ENCODE measurements at regions not wholly inside any gene's neighbourhood (a gene's known extent, or its start where the extent isn't known, plus 50 kb on each side); places are given as distances from the start of the nearest gene placed in this dataset.
"Not testable (repeated sequence)": the region's sequence is repeated elsewhere in the genome, so short reads cannot be mapped to it uniquely, and the experiment has no call there.

DNA sequence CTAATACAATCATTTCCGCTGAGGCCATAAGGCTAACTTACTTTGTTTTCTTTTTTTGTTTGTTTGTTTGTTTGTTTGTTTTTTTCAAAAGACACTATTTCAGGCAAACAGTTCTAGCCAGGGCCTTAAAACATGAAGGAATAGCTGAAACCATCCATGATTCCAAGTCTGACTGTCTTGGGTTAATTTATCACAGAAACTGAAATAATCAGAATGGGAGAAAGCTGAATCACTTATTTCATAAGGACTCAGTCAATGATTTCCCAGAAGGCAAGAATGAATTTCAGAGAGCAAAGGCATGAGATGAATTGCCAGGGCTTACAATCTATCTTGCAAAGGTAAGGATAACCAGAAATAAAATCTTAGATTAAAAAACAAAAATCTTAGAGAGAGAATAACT is 1315.1 kb downstream of the SUCLG1 start:
- no peak for DNase-seq (ENCODE audit: low spot score)

DNA sequence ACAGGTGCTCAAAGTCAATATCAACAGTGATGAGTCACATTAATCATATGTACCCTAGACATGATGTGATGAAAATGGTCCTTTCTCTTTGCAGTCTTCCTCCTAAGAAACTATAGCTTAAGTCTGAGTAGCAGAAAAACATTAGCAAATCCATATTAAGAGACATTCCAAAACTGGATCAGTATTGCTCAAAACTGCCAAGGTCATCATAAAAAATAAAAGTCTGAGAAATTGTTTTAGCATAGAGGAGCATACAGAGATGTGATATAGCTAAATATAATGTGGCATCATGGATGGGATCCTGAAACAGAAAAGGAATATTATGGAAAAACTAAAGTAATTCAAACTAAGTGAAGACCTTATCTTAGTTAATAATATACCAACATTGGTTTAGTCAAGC is 1316.1 kb downstream of the SUCLG1 start:
- no peak for DNase-seq (ENCODE audit: low spot score)

DNA sequence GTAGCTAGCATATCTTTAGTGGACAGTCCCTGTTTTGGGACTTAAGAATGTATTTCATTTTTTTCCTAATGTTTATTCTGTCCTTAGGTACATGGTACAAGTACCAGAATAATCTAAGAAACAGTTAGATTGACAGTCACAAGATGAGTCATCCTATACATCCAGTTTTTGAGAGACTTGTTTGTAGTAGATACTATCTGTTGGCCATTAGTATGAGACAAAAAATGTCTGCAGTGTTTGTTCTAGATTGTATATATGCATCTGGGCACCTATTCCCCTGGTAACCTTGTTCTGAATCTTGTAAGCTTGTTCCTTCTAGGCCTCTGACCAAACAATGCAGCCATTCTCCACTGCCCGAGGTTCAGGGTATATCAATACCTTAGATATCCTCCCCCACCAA is 1343.5 kb downstream of the SUCLG1 start:
- DNase-seq (ENCODE audit: low spot score): no peak

- no peak for DNase-seq (ENCODE audit: low spot score)
Measured at GRCh38 chr2:83115155-83115554, 1343.9 kb downstream of the SUCLG1 start.

DNA sequence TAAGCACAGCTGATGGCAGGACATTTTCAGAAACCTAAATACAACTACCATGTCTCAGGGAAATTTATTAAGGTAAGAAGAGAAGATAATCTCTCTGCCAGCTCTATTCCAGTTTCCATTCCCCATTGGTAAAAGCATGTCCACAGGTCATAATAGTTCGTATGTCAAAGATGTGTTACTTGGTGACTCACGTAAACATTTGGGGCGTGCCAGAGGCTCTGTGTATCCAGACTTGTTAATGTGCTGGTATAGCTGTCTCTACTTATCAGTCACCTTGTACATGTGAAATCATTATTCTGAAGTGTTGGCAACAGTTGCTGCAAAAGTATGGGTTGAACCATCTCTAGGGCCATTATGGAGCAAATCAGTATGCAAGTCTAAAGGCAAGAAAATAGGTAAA is 1345.1 kb downstream of the SUCLG1 start:
- no peak for DNase-seq (ENCODE audit: low spot score)

DNA sequence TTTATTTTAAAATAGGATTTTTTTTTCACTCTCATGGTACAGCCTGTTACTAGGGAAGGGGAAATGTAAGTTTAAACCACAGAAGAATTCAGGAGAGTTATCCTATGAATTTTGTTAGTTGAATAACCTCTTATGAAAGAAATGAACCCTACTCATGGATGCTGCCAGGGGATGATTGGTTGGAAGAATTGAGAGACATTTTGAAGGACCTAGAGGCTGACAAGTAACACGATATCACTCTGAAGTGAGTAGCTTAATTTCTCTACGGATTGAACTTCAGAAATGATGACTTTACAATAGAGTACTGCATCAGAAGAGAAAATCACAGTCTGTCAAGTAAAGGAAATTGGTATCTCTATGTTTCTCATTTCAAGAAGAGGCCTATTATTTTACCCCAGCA is 1346.2 kb downstream of the SUCLG1 start:
- no peak for DNase-seq (ENCODE audit: low spot score)

GRCh38 chr2:83109284-83109683 is 1349.8 kb downstream of the SUCLG1 start:
- no peak for DNase-seq (ENCODE audit: low spot score)

DNA sequence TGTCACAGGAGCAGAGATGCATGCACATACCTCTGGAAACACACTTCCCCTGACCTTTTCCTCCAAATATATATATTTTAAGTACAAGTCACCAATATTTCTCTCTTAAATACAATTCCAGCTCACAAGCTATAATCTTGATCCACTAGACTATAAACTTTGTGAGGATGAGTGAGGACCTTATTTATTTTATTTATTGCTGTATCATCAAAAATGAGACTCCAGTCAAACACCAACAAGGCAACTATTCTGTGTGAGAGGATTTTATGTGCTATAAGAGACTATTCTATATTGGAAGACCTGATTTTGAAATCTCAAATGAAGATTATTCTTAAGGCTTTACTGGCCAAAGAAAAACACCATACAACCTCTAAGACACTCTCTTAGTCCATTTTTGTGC is 1352.2 kb downstream of the SUCLG1 start:
- no peak for DNase-seq (ENCODE audit: low spot score)

- no peak for DNase-seq (ENCODE audit: low spot score)
Measured at GRCh38 chr2:83104202-83104601, 1354.9 kb downstream of the SUCLG1 start.

DNA sequence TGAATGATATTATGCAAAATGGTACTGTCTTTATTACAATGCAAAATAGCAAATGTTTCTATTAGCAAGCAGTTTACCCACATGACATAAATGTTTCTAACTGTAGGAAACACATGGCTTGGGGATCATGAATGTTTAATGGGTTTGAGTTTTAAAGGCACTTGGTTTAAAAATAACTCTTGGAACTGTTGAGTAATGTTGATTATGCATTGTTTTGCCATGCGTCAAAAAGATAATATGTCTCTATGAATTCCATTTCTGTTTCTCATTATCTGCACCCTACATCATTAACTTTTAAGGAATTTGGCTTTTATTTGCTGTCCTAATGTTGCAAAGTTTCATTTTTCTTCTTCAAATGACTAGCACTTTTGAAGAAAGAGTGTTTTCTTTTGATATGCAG is 1355.5 kb downstream of the SUCLG1 start:
- no peak for DNase-seq (ENCODE audit: low spot score)

DNA sequence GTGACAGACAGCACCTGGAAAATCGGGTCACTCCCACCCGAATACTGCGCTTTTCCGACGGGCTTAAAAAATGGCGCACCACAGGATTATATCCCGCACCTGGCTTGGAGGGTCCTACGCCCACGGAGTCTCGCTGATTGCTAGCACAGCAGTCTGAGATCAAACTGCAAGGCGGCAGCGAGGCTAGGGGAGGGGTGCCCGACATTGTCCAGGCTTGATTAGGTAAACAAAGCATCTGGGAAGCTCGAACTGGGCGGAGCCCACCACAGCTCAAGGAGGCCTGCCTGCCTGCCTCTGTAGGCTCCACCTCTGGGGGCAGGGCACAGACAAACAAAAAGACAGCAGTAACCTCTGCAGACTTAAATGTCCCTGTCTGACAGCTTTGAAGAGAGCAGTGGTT is 1370.0 kb downstream of the SUCLG1 start:
- DNase-seq (ENCODE audit: low spot score): not testable (repeated sequence)

- no peak for DNase-seq (ENCODE audit: low spot score)
Measured at GRCh38 chr2:83085869-83086268, 1373.2 kb downstream of the SUCLG1 start.

- DNase-seq (ENCODE audit: low spot score): no peak
Measured at GRCh38 chr2:83081826-83082690, 1377.0 kb downstream of the SUCLG1 start.

DNA sequence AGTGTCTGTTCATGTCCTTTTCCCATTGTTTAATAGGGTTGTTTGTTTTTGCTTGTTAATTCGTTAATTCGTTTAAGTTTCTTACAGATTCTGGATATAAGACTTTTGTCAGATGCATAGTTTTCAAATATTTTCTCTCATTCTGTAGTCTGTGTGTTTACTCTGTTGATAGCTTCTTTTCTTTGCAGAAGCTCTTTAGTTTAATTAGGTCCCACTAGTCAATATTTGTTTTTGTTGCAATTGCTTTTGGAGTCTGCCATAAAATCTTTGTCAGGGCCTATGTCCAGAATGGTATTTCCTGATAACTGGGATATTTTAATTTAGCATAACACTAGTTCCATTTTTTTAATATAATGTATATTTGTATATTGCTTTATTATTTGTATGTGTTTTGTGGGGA is 1380.1 kb downstream of the SUCLG1 start:
- no peak for DNase-seq (ENCODE audit: low spot score)

DNA sequence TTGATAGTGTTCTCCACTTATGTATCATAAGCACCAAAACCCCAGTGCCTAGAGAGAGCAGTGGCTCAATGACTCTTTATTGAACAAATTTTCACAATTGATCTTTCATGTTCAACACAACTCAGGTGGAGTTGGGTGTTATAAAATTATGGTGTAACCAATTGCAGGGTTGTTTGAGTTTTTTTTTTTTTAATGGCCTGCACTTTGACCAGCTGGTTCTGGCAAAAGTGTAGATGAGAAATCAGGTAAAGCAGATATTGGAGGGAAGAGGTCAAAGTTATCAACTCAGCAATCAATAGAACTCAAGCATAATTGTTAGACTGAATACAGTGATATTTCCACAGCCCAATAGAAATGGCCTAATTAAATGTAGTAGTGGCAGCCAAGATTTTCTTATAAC is 1386.3 kb downstream of the SUCLG1 start:
- no peak for DNase-seq (ENCODE audit: low spot score)

- no peak for DNase-seq (ENCODE audit: low spot score)
Measured at GRCh38 chr2:83071914-83072313, 1387.2 kb downstream of the SUCLG1 start.

- no peak for DNase-seq (ENCODE audit: low spot score)
Measured at GRCh38 chr2:83071352-83071751, 1387.7 kb downstream of the SUCLG1 start.

DNA sequence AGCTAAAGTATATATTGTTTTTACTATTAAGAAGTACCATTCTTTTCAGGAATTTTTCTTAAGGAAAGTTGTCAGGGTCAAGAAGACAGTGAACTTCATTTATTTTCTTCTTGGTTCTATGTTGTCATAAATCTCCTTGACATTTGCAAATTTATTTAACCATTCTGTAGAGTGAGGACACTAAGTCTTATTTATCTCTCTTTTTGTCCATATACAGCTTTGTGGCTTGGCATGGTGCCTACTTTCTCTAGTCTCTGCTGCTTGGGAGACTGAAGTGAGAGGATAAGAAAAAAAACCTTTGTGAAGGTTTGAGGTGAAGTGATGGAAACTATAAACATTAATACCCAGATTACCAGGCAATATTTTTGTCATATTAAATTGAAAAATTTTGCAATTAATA is 1389.4 kb downstream of the SUCLG1 start:
- no peak for DNase-seq (ENCODE audit: low spot score)

DNA sequence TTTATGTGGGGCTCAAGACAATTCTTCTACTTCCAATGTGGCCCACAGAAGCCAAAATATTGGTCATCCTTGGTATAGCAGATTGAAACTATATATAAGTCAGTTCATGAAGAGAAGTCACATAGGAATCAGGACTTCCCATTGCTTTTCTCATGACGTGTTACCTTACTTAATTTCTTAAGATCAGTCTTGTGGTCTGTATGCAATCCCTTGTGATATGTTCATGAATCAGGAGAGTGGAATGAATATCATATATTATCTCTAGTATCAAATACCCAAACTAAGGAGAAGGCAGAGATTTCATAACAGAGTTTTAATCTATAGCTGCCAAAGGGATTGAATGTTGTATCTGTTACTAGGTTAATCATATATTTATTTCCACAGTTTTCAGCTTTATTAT is 1390.4 kb downstream of the SUCLG1 start:
- DNase-seq (ENCODE audit: low spot score): no peak

GRCh38 chr2:83067947-83068346 is 1391.1 kb downstream of the SUCLG1 start:
- no peak for DNase-seq (ENCODE audit: low spot score)

DNA sequence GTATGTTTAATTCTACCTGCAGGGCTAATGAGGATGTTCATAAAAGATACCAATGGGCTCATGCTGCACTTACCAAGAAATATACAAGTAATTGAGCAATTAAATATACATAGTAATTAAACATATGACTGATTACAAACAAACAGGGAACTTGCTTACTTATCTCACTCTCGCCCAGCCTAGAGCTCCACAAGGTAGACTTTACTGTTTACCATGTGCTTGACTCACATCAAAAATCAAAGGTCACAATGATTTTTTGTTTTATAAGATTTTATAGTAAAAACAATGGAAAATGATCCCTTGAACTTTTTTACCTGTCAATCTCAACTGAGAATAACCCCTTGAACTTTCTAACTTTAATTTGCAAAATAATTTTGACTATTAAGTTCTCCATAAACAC is 1395.1 kb downstream of the SUCLG1 start:
- no peak for DNase-seq (ENCODE audit: low spot score)

DNA sequence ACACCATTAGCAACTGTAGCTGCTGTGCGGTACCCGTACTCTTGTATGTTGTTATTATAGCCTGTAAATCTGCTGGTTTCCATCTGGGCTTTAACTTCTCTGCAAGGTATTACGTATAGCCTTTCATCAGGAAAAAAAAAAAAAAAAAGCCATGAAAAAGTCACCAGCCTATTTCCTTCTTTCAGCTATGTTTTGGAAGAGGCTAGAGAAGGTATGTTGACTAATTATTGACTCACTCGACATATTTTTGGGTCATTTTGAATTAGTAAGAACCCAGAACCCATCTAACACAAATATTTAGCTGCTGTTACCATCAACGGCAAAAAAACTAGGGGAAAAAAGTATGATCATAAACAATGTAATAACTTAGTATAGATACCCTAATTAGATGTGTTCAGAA is 1395.6 kb downstream of the SUCLG1 start:
- no peak for DNase-seq (ENCODE audit: low spot score)

GRCh38 chr2:83058683-83059082 is 1400.4 kb downstream of the SUCLG1 start:
- no peak for DNase-seq (ENCODE audit: low spot score)

DNA sequence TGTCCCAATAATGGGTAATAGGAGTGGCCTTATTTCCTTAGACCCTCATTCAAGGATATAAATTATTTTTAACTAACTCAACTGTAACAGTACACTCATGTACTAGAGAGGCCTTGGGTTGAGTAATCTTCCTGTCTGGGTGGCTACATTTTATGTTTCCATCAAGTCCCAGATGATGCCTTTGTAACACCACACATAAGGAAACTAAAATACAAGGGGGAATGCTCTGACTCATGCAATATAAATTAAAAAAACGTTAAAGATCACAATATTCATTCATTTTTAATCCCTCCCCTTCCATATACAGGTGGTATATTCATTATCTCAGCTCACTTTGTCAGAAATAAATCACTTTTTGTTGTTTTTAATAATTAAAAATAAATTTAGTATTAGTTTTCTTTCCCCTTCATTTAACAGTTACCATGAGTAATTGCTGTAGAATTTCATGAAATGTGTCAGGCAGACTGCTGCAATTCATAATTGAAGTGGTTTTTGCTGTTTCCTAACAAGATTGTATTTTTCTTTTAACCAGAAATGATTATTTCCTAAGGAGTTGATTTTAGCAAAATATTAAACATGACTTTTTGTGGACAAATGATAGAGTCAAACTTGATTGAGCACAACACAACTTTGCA is 1403.6 kb downstream of the SUCLG1 start:
- no peak for DNase-seq (ENCODE audit: low spot score)
